Tibial nerve (tissue), 4 donors: ENCODE measurements at regions not wholly inside any gene's neighbourhood (a gene's known extent, or its start where the extent isn't known, plus 50 kb on each side); places are given as distances from the start of the nearest gene placed in this dataset.

Experiments used
- DNase-seq, 2 donors: peaks; one replicate each; pipeline ENCODE4 v3.0.0-alpha.2; 2019; ENCODE audit warnings: low spot score in 2 of 2
- H3K27ac ChIP-seq, 4 donors: fragments of 200-600 bp; sonication (generic) in 3 of 4; one replicate each; pipeline ENCODE4 v1.5.1; 2017 to 2019; ENCODE audit warnings: mild to moderate bottlenecking in 1 of 4
- H3K27me3 ChIP-seq, 2 donors: fragments of 200-600 bp; sonication (generic) in 1 of 2; one replicate each; pipeline versions ENCODE4 v1.5.1 to v1.6.0; 2017 to 2019
- H3K36me3 ChIP-seq, 3 donors: fragments of 200-600 bp; sonication (generic); one replicate each; pipeline ENCODE4 v1.5.1; 2018 to 2019
- H3K4me1 ChIP-seq, 4 donors: fragments of 200-600 bp; sonication (generic) in 3 of 4; one replicate each; pipeline ENCODE4 v1.5.1; 2017 to 2019
- H3K4me3 ChIP-seq, 4 donors: fragments of 200-600 bp; sonication (generic) in 3 of 4; one replicate each; pipeline ENCODE4 v1.5.1; 2017 to 2019; ENCODE audit warnings: mild to moderate bottlenecking in 1 of 4, moderate library complexity in 1 of 4
- H3K9me3 ChIP-seq, 4 donors: fragments of 200-600 bp; sonication (generic) in 3 of 4; one replicate each; pipeline ENCODE4 v1.5.1; 2017 to 2019
- CTCF ChIP-seq, 5 experiments: fragments of 200-600 bp in 3 of 5; fragments of 450-650 bp in 2 of 5; sonication (generic) in 3 of 5; IDR thresholded peaks; one replicate each; pipeline ENCODE4 v1.5.1; 2016 to 2019; ENCODE audit warnings: antibody characterized with exemption in 5 of 5, mild to moderate bottlenecking in 3 of 5, moderate library complexity in 2 of 5
- EP300 ChIP-seq, 2 donors: sonication (generic); formaldehyde crosslinking; IDR thresholded peaks; one replicate each; pipeline ENCODE4 v1.6.1; 2017; ENCODE audit warnings: antibody characterized with exemption in 2 of 2, mild to moderate bottlenecking in 1 of 2
- POLR2A ChIP-seq, 2 donors: fragments of 450-650 bp; IDR thresholded peaks; one replicate each; pipeline ENCODE4 v1.6.1; 2017; ENCODE audit warnings: antibody characterized with exemption in 2 of 2, mild to moderate bottlenecking in 2 of 2, moderate library complexity in 2 of 2
- whole genome bisulfite sequencing, 2 donors: methylation state at CpG; one replicate each; pipeline ENCODE4 v1.1.5; 2018; 5-methylcytosine and 5-hydroxymethylcytosine counted together

GRCh38 chr5:63822614-63823013 lies 139.6 kb downstream of the HTR1A start:
- TF ChIP-seq POLR2A (IDR thresholded peaks at IDR 0.05) = no peak
- no peak for TF ChIP-seq EP300 (IDR thresholded peaks at IDR 0.05)
- TF ChIP-seq CTCF (IDR thresholded peaks at IDR 0.05) = no peak
- H3K9me3 ChIP-seq = no peaks in the 10 kb centered on the region
- H3K4me3 ChIP-seq = no peak overlapping the region
- H3K27ac ChIP-seq = no peak overlapping the region
- 2 to 11% methylated on average over 1 of the region's 1 CpG for WGBS, 2 donors
- DNase-seq = no peak
- no peaks in the 10 kb centered on the region for H3K4me1 ChIP-seq
- H3K36me3 ChIP-seq = no peaks in the 10 kb centered on the region
- no peaks in the 10 kb centered on the region for H3K27me3 ChIP-seq

- H3K9me3 ChIP-seq = peaks cover 0 to 2% (median 0%) of the 10 kb centered on the region in 4 donors
- no peak overlapping the region for H3K4me3 ChIP-seq
- TF ChIP-seq EP300 (IDR thresholded peaks at IDR 0.05) = no peak
- no peak for TF ChIP-seq POLR2A (IDR thresholded peaks at IDR 0.05)
- TF ChIP-seq CTCF (IDR thresholded peaks at IDR 0.05) = no peak
- H3K36me3 ChIP-seq = no peaks in the 10 kb centered on the region
- H3K27me3 ChIP-seq = no peaks in the 10 kb centered on the region
- no peak for DNase-seq
- no peaks in the 10 kb centered on the region for H3K4me1 ChIP-seq
- no peak overlapping the region for H3K27ac ChIP-seq
- 12 to 22% methylated on average over 3 of the region's 3 CpGs for WGBS, 2 donors
Measured at GRCh38 chr5:63820577-63820976, 141.7 kb downstream of the HTR1A start.

GRCh38 chr5:63812693-63813092 lies 149.6 kb downstream of the HTR1A start:
- H3K4me1 ChIP-seq = no peaks in the 10 kb centered on the region
- WGBS, 2 donors = 88 to 91% methylated on average over 3 of the region's 3 CpGs
- TF ChIP-seq EP300 (IDR thresholded peaks at IDR 0.05) (no peak), POLR2A (IDR thresholded peaks at IDR 0.05) (no peak), CTCF (IDR thresholded peaks at IDR 0.05) (no peak)
- H3K27ac ChIP-seq = no peak overlapping the region
- no peak for DNase-seq
- H3K4me3 ChIP-seq = no peak overlapping the region
- no peaks in the 10 kb centered on the region for H3K27me3 ChIP-seq
- H3K9me3 ChIP-seq = peaks cover 0 to 19% (median 0%) of the 10 kb centered on the region in 4 donors
- no peaks in the 10 kb centered on the region for H3K36me3 ChIP-seq

- Histone ChIP-seq H3K36me3 (no peaks in the 10 kb centered on the region), H3K4me1 (no peaks in the 10 kb centered on the region), H3K9me3 (peaks cover 0 to 19% (median 0%) of the 10 kb centered on the region in 4 donors), H3K4me3 (no peak overlapping the region), H3K27ac (no peak overlapping the region), H3K27me3 (no peaks in the 10 kb centered on the region)
- WGBS, 2 donors = 63 to 67% methylated on average over 2 of the region's 2 CpGs
- no peak for DNase-seq
- TF ChIP-seq CTCF (IDR thresholded peaks at IDR 0.05) (no peak), POLR2A (IDR thresholded peaks at IDR 0.05) (no peak), EP300 (IDR thresholded peaks at IDR 0.05) (no peak)
Measured at GRCh38 chr5:63811961-63812360, 150.3 kb downstream of the HTR1A start.

- Histone ChIP-seq H3K27me3 (no peaks in the 10 kb centered on the region), H3K4me3 (no peak overlapping the region), H3K4me1 (no peaks in the 10 kb centered on the region), H3K9me3 (peaks cover 0 to 19% (median 0%) of the 10 kb centered on the region in 4 donors), H3K27ac (no peak overlapping the region), H3K36me3 (peaks cover 0 to 2% (median 0%) of the 10 kb centered on the region in 3 donors)
- DNase-seq = no peak
- 27 to 30% methylated on average over 2 of the region's 2 CpGs for WGBS, 2 donors
- TF ChIP-seq EP300 (IDR thresholded peaks at IDR 0.05) = no peak
- no peak for TF ChIP-seq POLR2A (IDR thresholded peaks at IDR 0.05)
- TF ChIP-seq CTCF (IDR thresholded peaks at IDR 0.05) = no peak
Measured at GRCh38 chr5:63811286-63811685, 151.0 kb downstream of the HTR1A start.
